Mesothelial cell of epicardium (in vitro differentiated cells): ENCODE measurements at regions not wholly inside any gene's neighbourhood (a gene's known extent, or its start where the extent isn't known, plus 50 kb on each side); places are given as distances from the start of the nearest gene placed in this dataset.
A peak's percentile ranks its signal among the peaks of the same experiment; 100 is the strongest.

ENCODE experiments used
- DNase-seq, 2 experiments: peaks; one replicate each; pipeline ENCODE4 v3.0.0; 2021; ENCODE audit warnings: low spot score in 2 of 2; ENCODE audit not compliant: unreplicated experiment in 2 of 2
- H3K27ac Mint-ChIP-seq: 2 replicates; pipeline ENCODE4 v1.8.0; 2021; ENCODE audit warnings: mixed read lengths
- H3K27me3 Mint-ChIP-seq: 2 replicates; pipeline ENCODE4 v1.8.0; 2021; ENCODE audit warnings: low read depth, mixed read lengths
- H3K36me3 Mint-ChIP-seq: 2 replicates; pipeline ENCODE4 v1.8.0; 2021; ENCODE audit warnings: mixed read lengths
- H3K4me1 Mint-ChIP-seq: 2 replicates; pipeline ENCODE4 v1.8.0; 2021; ENCODE audit warnings: mixed read lengths
- H3K4me3 Mint-ChIP-seq: 2 replicates; pipeline ENCODE4 v1.8.0; 2021; ENCODE audit warnings: mild to moderate bottlenecking, moderate library complexity, mixed read lengths
- H3K9me3 Mint-ChIP-seq: 2 replicates; pipeline ENCODE4 v1.8.0; 2021; ENCODE audit warnings: mixed read lengths
- CTCF ChIP-seq: fragments of 200-600 bp; sonication (generic); IDR thresholded peaks from one replicate; pipeline ENCODE4 v1.5.0; 2021; ENCODE audit warnings: antibody characterized with exemption; ENCODE audit not compliant: unreplicated experiment

- Mint-ChIP-seq H3K27me3 (no peaks in the 10 kb centered on the region), H3K4me1 (no peaks in the 10 kb centered on the region), H3K36me3 (peaks cover 4% of the 10 kb centered on the region), H3K9me3 (peaks cover 27% of the 10 kb centered on the region), H3K4me3 (no peak overlapping the region), H3K27ac (no peak overlapping the region)
- no peak for TF ChIP-seq CTCF
- no peak for DNase-seq
These were observed 222.4 kb upstream of the CNTN5 start for GRCh38 chr11:98798333-98798732.

- Mint-ChIP-seq H3K9me3 (peaks cover 16% of the 10 kb centered on the region), H3K27ac (no peak overlapping the region), H3K27me3 (no peaks in the 10 kb centered on the region), H3K36me3 (peaks cover 4% of the 10 kb centered on the region), H3K4me1 (no peaks in the 10 kb centered on the region), H3K4me3 (no peak overlapping the region)
- no peak for DNase-seq
- TF ChIP-seq CTCF, result no peak
These were observed 220.1 kb upstream of the CNTN5 start for GRCh38 chr11:98800696-98801095.

DNA sequence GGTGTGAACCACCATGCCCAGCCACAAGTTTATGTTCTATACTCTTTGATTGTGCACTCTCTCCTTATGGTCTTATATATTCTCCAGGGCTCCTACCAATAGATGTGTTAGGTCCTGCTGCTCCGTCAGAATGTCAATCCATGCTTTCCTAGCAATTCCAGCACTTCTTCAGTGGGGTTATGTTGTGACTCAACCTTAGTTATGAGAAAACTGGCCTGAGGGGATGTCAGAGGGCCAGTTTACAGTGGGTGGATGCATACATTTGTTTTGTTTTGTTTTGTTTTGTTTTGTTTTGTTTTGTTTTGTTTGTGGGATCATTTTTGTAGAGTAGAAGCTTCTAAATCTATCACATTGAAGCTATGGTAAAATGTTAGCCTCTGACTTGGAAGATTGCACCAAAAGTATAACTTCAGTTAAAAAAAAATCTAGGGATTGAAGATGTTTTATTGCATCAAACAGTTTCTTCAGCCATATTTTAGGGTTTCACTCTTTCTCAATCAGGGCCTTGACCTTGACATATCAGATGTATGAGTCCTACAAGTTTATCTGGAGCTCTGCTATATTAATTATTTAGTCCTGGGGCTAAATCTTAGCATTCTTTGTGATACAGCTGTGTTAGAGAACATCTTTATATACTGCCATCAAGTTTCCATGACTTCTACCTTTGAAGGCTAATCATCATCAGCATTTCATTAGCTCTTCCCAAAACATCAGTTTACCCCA lies 191.6 kb upstream of the CNTN5 start:
- no peak for DNase-seq
- no peaks in the 10 kb centered on the region for H3K27me3 Mint-ChIP-seq
- H3K4me1 Mint-ChIP-seq, result no peaks in the 10 kb centered on the region
- H3K4me3 Mint-ChIP-seq, result no peak overlapping the region
- no peak overlapping the region for H3K27ac Mint-ChIP-seq
- no peaks in the 10 kb centered on the region for H3K36me3 Mint-ChIP-seq
- peaks cover 7% of the 10 kb centered on the region for H3K9me3 Mint-ChIP-seq
- no peak for TF ChIP-seq CTCF

- Mint-ChIP-seq H3K4me1 (peaks cover 6% of the 10 kb centered on the region), H3K9me3 (peaks cover 7% of the 10 kb centered on the region), H3K27ac (no peak overlapping the region), H3K27me3 (no peaks in the 10 kb centered on the region), H3K36me3 (no peaks in the 10 kb centered on the region), H3K4me3 (no peak overlapping the region)
- TF ChIP-seq CTCF, result no peak
- DNase-seq, result no peak
These were observed 190.8 kb upstream of the CNTN5 start for GRCh38 chr11:98829971-98830370.

- Mint-ChIP-seq H3K9me3 (peaks cover 16% of the 10 kb centered on the region), H3K4me3 (no peak overlapping the region), H3K4me1 (peaks cover 12% of the 10 kb centered on the region), H3K27me3 (no peaks in the 10 kb centered on the region), H3K36me3 (peaks cover 4% of the 10 kb centered on the region), H3K27ac (peak overlapping the region; percentile 28)
- no peak for TF ChIP-seq CTCF
- DNase-seq, result no peak
These were observed 186.0 kb upstream of the CNTN5 start for GRCh38 chr11:98834776-98835175.
